ENCODE measurements at regions not wholly inside any gene's neighbourhood (a gene's known extent, or its start where the extent isn't known, plus 50 kb on each side); places are given as distances from the start of the nearest gene placed in this dataset.

GRCh38 chr9:82148426-82148810 lies 159.8 kb downstream of the SPATA31D1 start:
- Histone ChIP-seq H3K27me3 (no peaks in the 10 kb centered on the region), H3K36me3 (no peaks in the 10 kb centered on the region), H3K27ac (no peak overlapping the region), H3K4me3 (no peak overlapping the region), H3K9me3 (no peaks in the 10 kb centered on the region), H3K4me1 (no peaks in the 10 kb centered on the region)
- WGBS, 2 donors (ENCODE audit: low coverage in 1 of 2) = 57 to 60% methylated on average over 1 of the region's 1 CpG
- TF ChIP-seq EP300 (IDR thresholded peaks at IDR 0.05; ENCODE audit: low read depth) (no peak), POLR2AphosphoS5 (IDR thresholded peaks at IDR 0.05) (no peak), CTCF (IDR thresholded peaks at IDR 0.05) (no peak), POLR2A (IDR thresholded peaks at IDR 0.05) (no peak)
- in situ Hi-C loops (cut with MboI; ENCODE audit: low pct_ligation_motif_present in 1 of 4, low pct_unique_long_range_greater_than_20kb in 1 of 4, low sequenced_read_pairs in 3 of 4) = no loop called here
- intact Hi-C loops (cut with DNase I; ENCODE audit: low total_unique reads) = no loop called here
- DNase-seq = no peak

DNA sequence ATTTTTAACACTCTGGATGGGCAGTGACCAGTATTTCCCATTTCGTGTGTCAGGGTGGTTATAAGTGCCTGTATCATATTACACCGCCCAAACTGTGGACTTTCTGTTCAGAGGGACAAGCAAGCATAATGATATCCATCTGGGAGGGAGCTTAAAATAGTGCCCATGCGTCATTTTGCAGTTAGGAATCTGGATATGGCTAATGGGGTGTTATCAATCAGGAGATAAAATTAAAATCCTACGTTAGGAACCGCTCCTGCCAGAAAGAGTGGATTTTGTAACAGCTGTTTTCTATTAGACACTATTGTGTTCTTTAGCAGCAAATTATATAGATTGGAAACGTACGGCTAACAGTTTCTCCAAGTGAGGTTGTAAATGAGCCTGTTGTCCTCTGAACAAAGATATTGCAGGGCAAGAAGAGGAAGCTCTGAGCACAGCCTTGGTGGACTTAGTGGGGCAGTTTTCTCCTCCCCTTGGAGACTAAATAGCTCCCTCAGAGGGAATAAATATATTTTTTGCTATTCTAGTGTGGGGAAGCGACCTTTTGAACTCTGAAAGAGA lies 160.4 kb downstream of the SPATA31D1 start:
- WGBS, 2 donors (ENCODE audit: low coverage in 1 of 2) = 68 to 70% methylated on average over 8 of the region's 8 CpGs
- Histone ChIP-seq H3K4me3 (no peak overlapping the region), H3K36me3 (no peaks in the 10 kb centered on the region), H3K4me1 (no peaks in the 10 kb centered on the region), H3K27me3 (no peaks in the 10 kb centered on the region), H3K27ac (no peak overlapping the region), H3K9me3 (no peaks in the 10 kb centered on the region)
- intact Hi-C loops (cut with DNase I; ENCODE audit: low total_unique reads) = no loop called here
- TF ChIP-seq EP300 (IDR thresholded peaks at IDR 0.05; ENCODE audit: low read depth) (no peak), POLR2AphosphoS5 (IDR thresholded peaks at IDR 0.05) (no peak), POLR2A (IDR thresholded peaks at IDR 0.05) (no peak), CTCF (IDR thresholded peaks at IDR 0.05) (no peak)
- in situ Hi-C loops (cut with MboI; ENCODE audit: low pct_ligation_motif_present in 1 of 4, low pct_unique_long_range_greater_than_20kb in 1 of 4, low sequenced_read_pairs in 3 of 4) = no loop called here
- no peak for DNase-seq

DNA sequence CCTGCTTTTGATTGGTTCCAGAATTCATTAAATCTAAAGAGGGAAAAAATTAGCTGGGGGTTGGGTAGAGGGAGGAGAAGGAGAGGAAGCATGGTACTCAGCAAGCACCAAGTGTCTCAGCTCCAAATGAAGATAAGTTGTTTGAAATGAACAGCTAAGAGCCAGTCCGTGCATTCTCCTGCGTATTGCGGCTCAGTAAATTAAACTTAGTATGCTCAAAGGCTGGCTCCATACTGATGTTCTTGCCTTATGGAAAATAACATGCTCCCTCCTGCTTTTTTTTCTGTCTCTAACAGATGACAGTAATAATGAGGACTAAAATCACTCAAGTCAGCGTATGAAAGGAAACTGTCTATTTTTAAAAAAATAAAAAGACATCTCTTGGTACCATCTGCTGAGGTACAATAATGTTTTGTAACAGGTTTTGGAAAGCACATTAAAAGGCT lies 161.0 kb downstream of the SPATA31D1 start:
- in situ Hi-C loops (cut with MboI; ENCODE audit: low pct_ligation_motif_present in 1 of 4, low pct_unique_long_range_greater_than_20kb in 1 of 4, low sequenced_read_pairs in 3 of 4) (no loop called here), intact Hi-C loops (cut with DNase I; ENCODE audit: low total_unique reads) (no loop called here)
- H3K36me3 ChIP-seq = no peaks in the 10 kb centered on the region
- H3K9me3 ChIP-seq = no peaks in the 10 kb centered on the region
- no peak for DNase-seq
- WGBS, 2 donors (ENCODE audit: low coverage in 1 of 2) = 78 to 86% methylated on average over 1 to 4 of the region's 4 CpGs
- H3K4me1 ChIP-seq = no peaks in the 10 kb centered on the region
- no peak overlapping the region for H3K4me3 ChIP-seq
- TF ChIP-seq CTCF (IDR thresholded peaks at IDR 0.05) = no peak
- no peak for TF ChIP-seq EP300 (IDR thresholded peaks at IDR 0.05; ENCODE audit: low read depth)
- TF ChIP-seq POLR2AphosphoS5 (IDR thresholded peaks at IDR 0.05) = no peak
- TF ChIP-seq POLR2A (IDR thresholded peaks at IDR 0.05) = no peak
- H3K27ac ChIP-seq = no peak overlapping the region
- no peaks in the 10 kb centered on the region for H3K27me3 ChIP-seq

DNA sequence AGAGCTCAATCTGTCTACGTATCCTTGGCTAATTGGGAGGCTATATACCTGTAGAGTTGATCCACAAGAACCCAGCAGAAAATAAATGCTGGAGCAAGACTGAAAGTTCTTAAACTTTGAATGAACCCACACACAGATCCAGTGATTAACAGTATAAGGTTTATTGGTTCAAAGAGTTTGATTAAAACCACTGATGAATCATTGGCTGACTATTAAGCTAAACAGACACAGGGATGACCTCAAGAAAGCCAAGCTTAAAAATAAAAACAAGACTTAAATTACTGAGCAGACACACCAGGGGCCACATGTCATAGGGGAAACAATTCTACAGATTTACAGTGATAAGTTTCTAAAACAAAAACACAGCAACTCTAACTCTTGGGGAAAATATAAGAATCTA lies 163.6 kb downstream of the SPATA31D1 start:
- Histone ChIP-seq H3K27me3 (no peaks in the 10 kb centered on the region), H3K9me3 (no peaks in the 10 kb centered on the region), H3K27ac (no peak overlapping the region), H3K36me3 (no peaks in the 10 kb centered on the region), H3K4me3 (no peak overlapping the region), H3K4me1 (no peaks in the 10 kb centered on the region)
- DNase-seq = no peak
- intact Hi-C loops (cut with DNase I; ENCODE audit: low total_unique reads) (no loop called here), in situ Hi-C loops (cut with MboI; ENCODE audit: low pct_ligation_motif_present in 1 of 4, low pct_unique_long_range_greater_than_20kb in 1 of 4, low sequenced_read_pairs in 3 of 4) (no loop called here)
- TF ChIP-seq CTCF (IDR thresholded peaks at IDR 0.05) (no peak), POLR2A (IDR thresholded peaks at IDR 0.05) (no peak), EP300 (IDR thresholded peaks at IDR 0.05; ENCODE audit: low read depth) (no peak), POLR2AphosphoS5 (IDR thresholded peaks at IDR 0.05) (no peak)
- WGBS, 2 donors (ENCODE audit: low coverage in 1 of 2) = 79 to 93% methylated on average over 1 of the region's 1 CpG

All from transverse colon (tissue), 4 donors.